ENCODE measurements at regions not wholly inside any gene's neighbourhood (a gene's known extent, or its start where the extent isn't known, plus 50 kb on each side); places are given as distances from the start of the nearest gene placed in this dataset.

DNA sequence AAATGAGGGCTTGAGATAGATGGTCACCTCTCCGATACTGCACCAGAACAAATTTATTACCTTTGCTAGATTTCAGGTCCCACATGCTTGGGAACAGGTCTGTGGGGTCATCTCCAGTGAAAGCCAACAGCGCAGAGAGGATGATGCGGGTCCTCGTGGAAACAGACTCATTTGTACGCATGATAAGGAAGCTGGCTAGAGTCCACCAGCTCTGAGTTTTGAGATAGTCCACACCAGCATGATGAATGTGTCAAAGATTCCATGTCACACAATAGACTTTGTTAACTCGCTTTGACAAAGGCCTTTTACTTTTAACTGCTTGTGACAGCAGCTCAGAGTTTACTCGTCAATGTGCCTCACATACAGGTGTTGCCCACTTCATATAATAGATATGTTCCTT lies 105.4 kb upstream of the TBCA start:
- TF ChIP-seq, protein P1, sequence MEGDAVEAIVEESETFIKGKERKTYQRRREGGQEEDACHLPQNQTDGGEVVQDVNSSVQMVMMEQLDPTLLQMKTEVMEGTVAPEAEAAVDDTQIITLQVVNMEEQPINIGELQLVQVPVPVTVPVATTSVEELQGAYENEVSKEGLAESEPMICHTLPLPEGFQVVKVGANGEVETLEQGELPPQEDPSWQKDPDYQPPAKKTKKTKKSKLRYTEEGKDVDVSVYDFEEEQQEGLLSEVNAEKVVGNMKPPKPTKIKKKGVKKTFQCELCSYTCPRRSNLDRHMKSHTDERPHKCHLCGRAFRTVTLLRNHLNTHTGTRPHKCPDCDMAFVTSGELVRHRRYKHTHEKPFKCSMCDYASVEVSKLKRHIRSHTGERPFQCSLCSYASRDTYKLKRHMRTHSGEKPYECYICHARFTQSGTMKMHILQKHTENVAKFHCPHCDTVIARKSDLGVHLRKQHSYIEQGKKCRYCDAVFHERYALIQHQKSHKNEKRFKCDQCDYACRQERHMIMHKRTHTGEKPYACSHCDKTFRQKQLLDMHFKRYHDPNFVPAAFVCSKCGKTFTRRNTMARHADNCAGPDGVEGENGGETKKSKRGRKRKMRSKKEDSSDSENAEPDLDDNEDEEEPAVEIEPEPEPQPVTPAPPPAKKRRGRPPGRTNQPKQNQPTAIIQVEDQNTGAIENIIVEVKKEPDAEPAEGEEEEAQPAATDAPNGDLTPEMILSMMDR (IDR thresholded peaks at IDR 0.05; ENCODE audit: insufficient read depth, low read length, poor library complexity, severe bottlenecking), result no peak
- Histone ChIP-seq H3K27me3 (ENCODE audit: control insufficient read depth, insufficient read depth, low read length) (peaks cover 6% of the 10 kb centered on the region), H3K36me3 (ENCODE audit: control insufficient read depth, insufficient read depth, low read length) (no peaks in the 10 kb centered on the region), H3K4me3 (ENCODE audit: low read depth, low read length) (no peak overlapping the region)
- no peak for DNase-seq (ENCODE audit: low read depth)

DNA sequence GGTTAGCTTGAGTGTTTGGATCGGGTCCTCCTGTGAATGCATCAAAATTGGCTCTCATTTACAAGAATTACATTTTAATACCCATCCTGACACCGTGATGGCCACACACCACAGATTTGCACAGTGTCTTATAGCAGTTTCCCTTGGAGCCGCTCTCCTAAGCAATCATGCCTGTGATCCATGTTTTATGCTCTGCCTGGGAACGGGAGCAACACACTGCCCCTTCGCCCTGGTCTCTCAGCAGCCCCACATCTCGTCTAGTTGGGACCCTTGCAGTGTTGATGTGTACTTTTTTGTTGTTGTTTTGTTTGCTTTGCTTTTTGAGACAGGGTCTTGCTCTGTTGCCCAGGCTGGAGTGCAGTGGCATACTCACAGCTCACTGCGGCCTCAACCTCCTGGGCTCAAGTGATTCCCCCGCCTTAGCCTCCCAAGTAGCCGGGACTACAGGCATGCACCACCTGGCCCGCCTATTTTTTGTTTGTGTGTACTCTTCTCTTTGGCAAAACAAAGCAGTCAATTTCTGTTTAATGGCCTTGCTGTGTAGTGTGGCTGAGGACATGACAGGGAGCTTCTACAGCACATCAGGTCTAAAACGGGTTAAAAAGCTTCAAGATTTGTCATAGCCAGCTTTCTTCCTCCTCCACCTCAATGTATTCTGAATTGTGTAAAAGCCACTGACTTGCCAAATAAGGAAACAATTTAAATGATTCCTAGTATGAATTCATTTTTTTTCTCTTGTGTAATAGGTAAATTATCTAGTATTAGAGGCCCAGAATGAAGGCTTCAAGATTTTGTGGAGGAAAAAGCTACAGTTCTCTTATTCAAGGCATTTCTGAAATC lies 101.6 kb upstream of the TBCA start:
- Histone ChIP-seq H3K27me3 (ENCODE audit: control insufficient read depth, insufficient read depth, low read length) (peaks cover 2% of the 10 kb centered on the region), H3K36me3 (ENCODE audit: control insufficient read depth, insufficient read depth, low read length) (no peaks in the 10 kb centered on the region), H3K4me3 (ENCODE audit: low read depth, low read length) (no peak overlapping the region)
- DNase-seq (ENCODE audit: low read depth), result no peak
- TF ChIP-seq, protein P1 (IDR thresholded peaks at IDR 0.05; ENCODE audit: insufficient read depth, low read length, poor library complexity, severe bottlenecking), result no peak

DNA sequence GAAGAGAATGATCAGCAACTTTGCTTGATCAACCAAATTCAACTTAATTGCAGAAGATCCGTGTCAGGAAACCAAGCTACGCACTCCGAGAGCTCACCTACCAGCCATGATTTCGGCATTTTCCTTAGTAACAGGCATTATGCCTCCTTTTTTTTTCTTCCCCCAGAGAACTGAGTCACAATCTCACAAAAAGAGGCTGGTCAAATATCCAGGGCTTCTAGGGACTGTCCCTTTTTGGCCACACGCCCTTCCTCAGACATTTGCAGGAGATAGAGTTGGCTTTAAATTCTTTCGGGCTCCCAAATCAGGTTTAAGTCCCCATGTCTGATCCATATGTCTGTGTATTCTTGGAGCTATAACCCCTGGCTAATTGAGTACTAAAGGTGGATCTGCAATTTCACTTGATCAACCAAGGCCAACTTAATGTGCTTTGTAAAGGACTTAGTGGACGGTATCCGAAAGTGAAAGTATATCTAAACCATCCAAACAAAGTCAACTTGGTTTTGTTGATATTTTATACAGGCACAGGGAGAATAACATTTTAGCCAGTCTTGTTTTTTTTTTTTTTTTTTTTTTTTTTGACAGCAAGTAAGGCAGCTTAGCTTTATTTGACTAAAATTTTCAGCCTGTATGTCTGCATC lies 100.8 kb upstream of the TBCA start:
- TF ChIP-seq, protein P1 (IDR thresholded peaks at IDR 0.05; ENCODE audit: insufficient read depth, low read length, poor library complexity, severe bottlenecking), result no peak
- DNase-seq (ENCODE audit: low read depth), result no peak
- peaks cover 2% of the 10 kb centered on the region for H3K27me3 ChIP-seq (ENCODE audit: control insufficient read depth, insufficient read depth, low read length)
- H3K36me3 ChIP-seq (ENCODE audit: control insufficient read depth, insufficient read depth, low read length), result no peaks in the 10 kb centered on the region
- H3K4me3 ChIP-seq (ENCODE audit: low read depth, low read length), result no peak overlapping the region

DNA sequence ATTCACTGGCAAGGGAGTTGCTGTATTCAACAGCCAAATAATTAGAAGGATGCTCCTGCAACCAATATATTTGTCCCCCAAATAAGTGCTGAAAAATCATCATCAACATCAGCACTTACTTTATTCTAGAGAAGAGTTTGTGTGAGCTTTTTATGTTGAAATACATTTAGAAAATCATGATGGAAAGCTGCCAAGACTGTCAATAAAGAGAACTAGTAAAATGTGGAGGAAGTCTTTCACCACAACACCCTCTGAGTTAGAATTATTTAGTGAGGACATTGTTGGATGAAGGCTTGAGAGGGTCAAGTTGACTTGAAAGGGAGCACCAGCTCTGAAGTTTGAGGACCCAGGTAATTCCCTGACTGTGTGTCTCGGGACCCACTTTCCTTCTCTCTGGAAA lies 100.2 kb upstream of the TBCA start:
- no peak for DNase-seq (ENCODE audit: low read depth)
- no peaks in the 10 kb centered on the region for H3K36me3 ChIP-seq (ENCODE audit: control insufficient read depth, insufficient read depth, low read length)
- peaks cover 2% of the 10 kb centered on the region for H3K27me3 ChIP-seq (ENCODE audit: control insufficient read depth, insufficient read depth, low read length)
- H3K4me3 ChIP-seq (ENCODE audit: low read depth, low read length), result no peak overlapping the region
- TF ChIP-seq, protein P1 (IDR thresholded peaks at IDR 0.05; ENCODE audit: insufficient read depth, low read length, poor library complexity, severe bottlenecking), result no peak

DNA sequence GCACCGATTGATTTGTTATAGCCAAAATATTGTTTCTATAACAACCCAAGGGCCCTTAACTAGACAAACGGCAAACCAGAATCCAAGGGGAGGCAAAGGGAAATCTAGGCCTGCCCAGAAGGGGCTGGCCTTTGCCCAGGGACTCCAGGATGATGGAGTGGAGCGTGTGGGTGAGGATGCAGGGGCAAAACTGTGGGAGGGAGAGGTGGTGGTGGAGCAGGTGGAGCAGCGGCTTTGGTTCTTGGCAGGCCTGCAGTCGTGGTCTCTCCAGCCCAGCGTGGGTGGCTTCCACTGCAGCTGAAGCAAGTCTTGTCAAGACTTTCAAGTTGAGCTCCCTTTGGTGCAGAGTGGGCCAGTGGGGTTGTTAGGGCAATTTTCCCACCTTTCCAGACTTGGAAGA lies 98.6 kb upstream of the TBCA start:
- no peak for DNase-seq (ENCODE audit: low read depth)
- H3K4me3 ChIP-seq (ENCODE audit: low read depth, low read length), result no peak overlapping the region
- TF ChIP-seq, protein P1 (IDR thresholded peaks at IDR 0.05; ENCODE audit: insufficient read depth, low read length, poor library complexity, severe bottlenecking), result no peak

More for the DNA sequence above, 98.6 kb upstream of the TBCA start:
- Histone ChIP-seq H3K27me3 (ENCODE audit: control insufficient read depth, insufficient read depth, low read length) (peaks cover 2% of the 10 kb centered on the region), H3K36me3 (ENCODE audit: control insufficient read depth, insufficient read depth, low read length) (no peaks in the 10 kb centered on the region)

Measured in kidney epithelial cell (primary cell).